ENCODE measurements at regions not wholly inside any gene's neighbourhood (a gene's known extent, or its start where the extent isn't known, plus 50 kb on each side); places are given as distances from the start of the nearest gene placed in this dataset.

GRCh38 chr2:17195016-17195415 lies 323.2 kb downstream of the RAD51AP2 start:
- no peak for TF ChIP-seq CTCF (IDR thresholded peaks at IDR 0.05; ENCODE audit: low read length)
- TF ChIP-seq EZH2phosphoT487 (IDR thresholded peaks at IDR 0.05; ENCODE audit: low read length) = no peak
